ENCODE measurements at regions not wholly inside any gene's neighbourhood (a gene's known extent, or its start where the extent isn't known, plus 50 kb on each side); places are given as distances from the start of the nearest gene placed in this dataset.

DNA sequence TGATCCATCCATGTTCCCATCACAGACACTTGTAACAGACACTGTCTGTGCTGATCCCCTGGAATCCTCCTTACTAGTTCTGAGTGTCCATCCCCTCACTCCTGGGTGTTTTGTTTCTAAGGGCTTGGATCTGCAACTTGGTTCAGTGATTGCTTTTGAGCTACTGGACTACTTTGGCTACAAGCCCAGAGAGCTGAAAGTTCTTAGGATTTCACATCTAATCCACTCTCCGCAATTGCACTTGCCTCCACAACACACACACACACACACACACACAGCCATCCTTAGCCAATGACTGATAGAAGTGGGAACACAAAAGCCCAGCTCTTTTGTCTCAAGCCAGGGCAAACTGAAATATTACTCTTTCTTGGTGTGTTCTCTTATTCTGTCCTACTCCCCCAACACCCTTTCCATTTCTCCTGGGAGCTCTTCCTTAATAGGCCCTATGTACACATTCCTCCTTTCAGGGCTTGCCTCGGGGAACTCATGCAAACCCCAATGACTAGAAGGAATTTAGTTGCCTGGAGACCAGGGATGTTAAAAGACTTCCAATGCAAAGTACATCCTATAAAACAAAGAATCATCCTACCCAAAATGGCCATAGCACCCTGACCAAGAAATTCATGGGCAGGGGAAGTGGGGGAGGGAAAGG lies 206.1 kb upstream of the UBE2E2 start:
- ATAC-seq (ENCODE audit: poor library complexity) (no peak), DNase-seq (no peak)
- intact Hi-C loops (cut with DNase I), result no loop called here

DNA sequence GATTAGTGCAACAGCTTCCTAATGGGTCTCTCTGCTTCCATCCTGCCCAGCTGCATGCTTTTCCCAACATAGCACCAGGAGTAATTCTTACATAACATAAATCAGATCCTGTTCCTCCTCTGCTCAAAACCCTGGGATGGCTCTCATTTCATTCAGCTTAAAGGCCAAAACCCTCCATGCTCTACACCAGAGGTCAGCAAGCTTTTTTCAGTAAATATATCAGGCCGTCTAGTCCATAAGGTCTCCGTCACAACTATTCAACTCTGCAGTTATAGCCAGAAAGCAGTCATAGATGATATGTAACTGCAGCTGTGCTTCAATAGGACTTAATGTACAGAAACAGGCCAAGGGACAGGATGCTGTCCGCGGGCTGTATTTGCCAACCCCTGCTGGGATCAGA lies 202.8 kb upstream of the UBE2E2 start:
- DNase-seq, result no peak
- ATAC-seq (ENCODE audit: poor library complexity), result no peak
- intact Hi-C loops (cut with DNase I), result no loop called here

DNA sequence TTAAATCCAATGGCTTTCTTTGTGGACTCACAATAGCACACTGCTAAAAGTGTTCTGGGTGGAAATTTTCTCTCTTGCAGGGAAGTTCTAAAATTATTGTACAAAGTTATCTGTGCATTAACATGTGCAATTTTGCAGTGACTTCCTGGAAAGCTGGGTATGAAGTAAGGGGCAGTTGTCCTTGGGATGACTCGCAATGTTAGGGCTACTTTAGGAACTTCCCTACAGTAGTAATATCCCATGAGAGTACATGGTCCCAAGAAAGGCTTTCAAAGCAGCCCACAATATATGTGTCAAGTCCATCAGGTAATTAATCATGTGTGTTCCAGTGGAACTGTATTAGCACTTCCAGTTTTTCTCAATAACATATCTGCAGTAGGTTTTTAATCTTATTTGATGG lies 201.0 kb upstream of the UBE2E2 start:
- intact Hi-C loops (cut with DNase I), result no loop called here

DNA sequence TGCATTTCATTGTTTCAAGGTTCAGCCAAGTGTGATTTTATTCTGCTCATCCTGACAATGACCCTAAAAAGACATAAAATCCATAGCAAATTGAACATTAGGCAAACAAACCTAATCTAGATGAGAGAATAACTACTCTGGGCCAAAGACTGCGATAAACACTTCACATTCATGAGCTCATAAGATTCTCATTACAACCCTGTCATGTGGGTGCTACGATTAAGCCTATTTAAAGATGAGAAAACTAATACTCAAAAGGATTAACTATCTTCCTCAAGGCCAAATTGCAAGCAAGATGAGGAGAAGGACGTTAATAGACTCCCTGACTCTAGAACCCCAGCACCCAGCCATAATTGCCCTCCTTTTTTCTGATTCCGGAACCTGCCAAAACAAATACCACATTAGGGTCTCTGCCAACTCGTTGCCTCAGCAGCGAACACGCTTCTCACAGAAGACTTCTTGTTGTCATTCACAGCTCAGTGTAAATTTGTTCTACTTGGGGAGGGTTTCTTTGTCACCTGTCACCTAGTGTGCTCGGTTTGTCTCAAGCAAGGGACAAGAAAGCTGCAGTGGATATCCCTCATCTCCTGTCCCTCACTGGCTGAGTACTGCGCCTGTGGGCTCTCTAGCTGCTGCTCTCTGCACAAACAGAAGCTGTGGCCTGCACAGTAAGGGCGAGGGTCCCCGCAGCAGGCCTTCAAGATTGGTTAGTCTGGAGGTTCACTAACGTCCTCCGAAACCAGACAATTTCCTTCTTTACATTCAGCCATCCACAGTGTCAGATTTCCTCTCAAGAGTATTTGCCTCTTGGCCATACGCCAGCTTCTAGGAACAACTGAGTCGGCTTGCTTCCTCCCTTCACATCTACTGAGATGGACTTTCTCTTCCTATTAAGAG lies 200.0 kb upstream of the UBE2E2 start:
- intact Hi-C loops (cut with DNase I), result no loop called here
- DNase-seq, result no peak
- ATAC-seq (ENCODE audit: poor library complexity), result peak; percentile 52

More for the DNA sequence above, 201.0 kb upstream of the UBE2E2 start:
- DNase-seq (no peak), ATAC-seq (ENCODE audit: poor library complexity) (no peak)

DNA sequence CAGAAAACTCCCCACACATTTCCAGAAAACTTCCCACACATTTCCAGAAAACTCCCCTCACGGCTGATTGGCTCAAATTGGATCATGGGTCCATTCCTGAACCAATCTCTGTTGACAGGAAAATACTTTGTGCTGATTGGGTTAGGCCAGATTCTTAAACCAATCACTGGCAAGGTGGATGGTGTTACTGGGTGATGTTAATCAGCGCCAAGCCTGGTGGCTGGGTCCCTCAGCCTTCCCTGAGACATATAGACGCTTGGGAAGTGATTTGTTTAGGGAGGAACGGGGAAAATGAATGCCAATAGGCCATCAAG lies 199.4 kb upstream of the UBE2E2 start:
- ATAC-seq (ENCODE audit: poor library complexity), result no peak

DNA sequence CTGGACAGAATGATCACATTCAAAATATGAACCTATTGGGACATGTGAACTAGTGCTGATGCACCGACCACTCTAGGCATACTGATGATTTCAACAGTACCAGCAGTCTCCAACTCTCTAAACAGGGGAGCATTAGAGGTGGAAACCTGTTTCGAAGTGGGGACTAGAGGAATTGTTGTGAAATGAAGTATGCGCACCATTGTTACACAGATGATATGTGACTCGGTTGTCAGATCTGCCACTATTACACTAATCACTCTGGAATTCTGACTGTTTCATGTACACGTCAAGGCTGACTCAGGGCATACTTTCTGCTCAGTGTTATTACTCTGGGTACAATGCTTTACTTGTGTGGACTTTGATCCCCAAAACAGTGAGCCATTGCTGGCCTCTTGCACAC lies 198.2 kb upstream of the UBE2E2 start:
- intact Hi-C loops (cut with DNase I), result no loop called here
- ATAC-seq (ENCODE audit: poor library complexity), result no peak

More for the DNA sequence above, 199.4 kb upstream of the UBE2E2 start:
- no peak for DNase-seq
- intact Hi-C loops (cut with DNase I), result no loop called here

DNA sequence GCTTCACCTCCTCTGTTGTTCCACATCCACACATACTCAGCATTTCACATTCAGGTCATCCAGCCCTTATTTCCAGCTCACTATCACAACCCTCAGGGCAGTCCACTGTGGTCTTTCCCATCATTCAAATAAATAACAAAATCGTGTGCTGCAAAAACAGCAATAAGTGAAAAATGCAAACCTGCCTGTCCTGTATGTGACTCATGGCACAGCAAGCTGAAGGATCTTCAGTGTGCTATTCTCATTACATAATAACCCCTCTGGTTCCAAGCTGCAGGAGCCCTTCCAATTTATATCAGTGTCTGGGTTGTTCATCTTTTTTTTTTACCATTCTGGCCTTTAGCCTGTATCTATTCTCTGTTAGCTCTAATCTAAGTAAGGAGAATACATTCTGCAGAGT lies 185.3 kb upstream of the UBE2E2 start:
- intact Hi-C loops (cut with DNase I), result no loop called here
- ATAC-seq (ENCODE audit: poor library complexity) (peak; percentile 45), DNase-seq (no peak)

More for the DNA sequence above, 198.2 kb upstream of the UBE2E2 start:
- DNase-seq, result no peak

DNA sequence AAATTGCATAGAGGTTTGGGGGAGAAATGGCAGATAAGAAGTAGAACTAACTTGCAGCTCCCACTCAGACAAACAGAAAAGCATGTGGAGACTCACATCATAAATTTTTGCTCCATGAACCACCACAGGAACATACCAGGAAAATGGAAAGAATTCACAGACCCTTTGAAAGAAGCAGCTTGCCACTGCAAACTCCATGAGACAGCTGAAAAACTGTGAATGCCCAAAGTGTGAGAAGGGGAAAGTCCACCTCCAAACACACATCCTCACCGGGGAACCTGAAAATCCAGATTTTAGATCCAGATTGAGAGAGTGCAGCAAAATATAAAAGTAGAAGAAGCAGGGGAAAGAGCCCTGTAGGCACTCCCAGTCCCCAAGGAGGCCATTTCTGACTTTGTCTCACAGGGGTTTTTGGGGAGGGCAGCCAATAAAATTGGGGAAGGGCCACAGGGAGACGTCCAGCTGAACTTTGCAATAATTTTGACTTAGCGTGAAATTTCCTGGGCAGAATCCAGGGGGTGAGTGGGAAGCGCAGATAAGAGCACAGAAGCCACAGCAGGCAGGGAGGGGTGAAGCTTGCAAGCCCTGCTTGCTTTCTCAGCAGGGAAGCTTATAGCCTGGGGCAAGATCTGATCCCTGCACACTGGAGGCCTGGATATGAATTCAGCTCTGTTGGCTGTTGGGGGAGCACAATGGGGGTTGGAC lies 183.4 kb upstream of the UBE2E2 start:
- DNase-seq (no peak), ATAC-seq (ENCODE audit: poor library complexity) (no peak)
- intact Hi-C loops (cut with DNase I), result no loop called here

DNA sequence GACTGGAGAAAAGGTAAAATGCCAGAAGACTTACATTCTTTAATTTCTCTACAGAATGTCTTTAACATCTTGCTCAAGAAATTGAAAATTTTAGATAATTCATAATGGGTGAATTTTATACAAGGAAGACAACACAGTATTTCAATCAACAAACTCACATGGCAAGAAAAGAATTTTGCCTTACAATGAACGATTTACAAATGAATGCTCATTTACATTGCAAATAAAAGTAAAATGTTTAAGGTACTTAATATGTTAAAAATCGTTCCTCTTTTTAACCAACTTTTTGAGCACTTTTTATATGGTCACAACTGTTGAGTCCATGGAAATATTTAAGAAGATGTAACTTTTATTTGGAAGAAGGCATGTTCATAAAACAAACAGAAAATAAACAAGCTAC lies 174.8 kb upstream of the UBE2E2 start:
- no peak for ATAC-seq (ENCODE audit: poor library complexity)
- intact Hi-C loops (cut with DNase I), result no loop called here

DNA sequence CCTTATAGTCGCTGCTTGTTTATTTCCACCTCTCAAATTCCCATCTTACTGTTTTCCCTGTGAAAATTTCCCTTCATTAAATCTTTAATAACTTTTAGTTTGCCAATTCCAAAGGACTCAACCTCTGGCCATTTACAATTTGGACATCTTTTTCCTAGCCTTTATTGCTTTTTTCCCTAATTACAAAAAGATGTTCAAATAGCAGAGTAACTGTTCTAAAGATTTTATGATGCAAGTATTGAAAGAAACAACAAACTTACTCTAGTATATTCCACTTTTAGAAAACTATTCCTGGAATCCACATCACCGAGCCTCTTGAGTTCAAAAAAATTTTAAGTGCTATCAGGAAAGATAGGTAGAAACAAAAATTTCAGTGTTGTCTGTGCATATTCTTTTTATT lies 174.1 kb upstream of the UBE2E2 start:
- DNase-seq, result no peak
- no peak for ATAC-seq (ENCODE audit: poor library complexity)
- intact Hi-C loops (cut with DNase I), result no loop called here

More for the DNA sequence above, 174.8 kb upstream of the UBE2E2 start:
- DNase-seq, result no peak

DNA sequence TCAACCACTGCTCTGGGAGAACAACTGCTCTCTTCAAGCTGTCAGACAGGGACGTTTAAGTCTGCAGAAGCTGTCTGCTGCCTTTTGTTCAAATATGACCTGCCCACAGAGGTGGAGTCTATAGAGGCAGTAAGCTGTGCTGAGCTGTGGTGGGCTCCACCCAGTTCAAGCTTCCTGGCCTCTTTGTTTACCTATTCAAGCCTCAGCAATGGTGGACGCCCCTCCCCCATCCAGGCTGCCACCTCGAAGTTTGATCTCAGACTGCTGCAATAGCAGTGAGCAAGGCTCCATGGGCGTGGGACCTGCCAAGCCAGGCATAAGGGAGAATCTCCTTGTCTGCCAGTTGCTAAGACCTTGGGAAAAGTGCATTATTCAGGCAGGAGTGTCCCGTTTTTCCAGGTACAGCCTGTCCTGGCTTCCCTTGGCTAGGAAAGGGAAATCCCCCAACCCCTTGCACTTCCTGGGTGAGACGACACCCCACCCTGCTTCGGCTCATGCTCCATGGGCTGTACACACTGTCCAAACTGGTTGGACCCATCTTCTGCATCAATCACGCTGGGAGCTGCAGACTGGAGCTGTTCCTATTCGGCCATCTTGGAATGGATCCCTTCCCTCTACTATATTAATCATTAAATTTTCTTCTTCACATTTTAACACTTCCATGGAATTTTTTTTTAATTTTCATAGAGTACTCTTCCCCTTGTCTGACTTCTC lies 167.0 kb upstream of the UBE2E2 start:
- DNase-seq, result no peak

DNA sequence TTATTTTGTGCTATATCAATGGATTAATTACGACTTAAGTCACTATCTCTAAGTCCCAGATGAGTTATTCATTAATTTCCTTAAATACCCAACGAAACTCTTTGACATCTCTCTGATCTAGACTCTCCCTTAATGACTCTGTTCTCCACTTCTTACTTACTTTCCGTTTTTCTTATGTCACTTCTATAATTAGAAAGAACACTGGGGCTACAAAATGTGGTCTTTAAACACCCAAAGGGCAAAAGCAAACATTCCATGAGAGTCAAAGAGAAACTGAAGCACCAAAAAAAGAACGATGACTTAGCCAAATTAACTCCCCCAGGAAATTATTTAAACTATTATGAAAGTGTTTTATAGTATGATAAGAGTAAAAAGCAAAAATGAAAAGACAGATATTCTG lies 166.4 kb upstream of the UBE2E2 start:
- intact Hi-C loops (cut with DNase I), result no loop called here
- no peak for ATAC-seq (ENCODE audit: poor library complexity)
- DNase-seq, result no peak

More for the DNA sequence above, 167.0 kb upstream of the UBE2E2 start:
- no peak for ATAC-seq (ENCODE audit: poor library complexity)
- intact Hi-C loops (cut with DNase I), result no loop called here

DNA sequence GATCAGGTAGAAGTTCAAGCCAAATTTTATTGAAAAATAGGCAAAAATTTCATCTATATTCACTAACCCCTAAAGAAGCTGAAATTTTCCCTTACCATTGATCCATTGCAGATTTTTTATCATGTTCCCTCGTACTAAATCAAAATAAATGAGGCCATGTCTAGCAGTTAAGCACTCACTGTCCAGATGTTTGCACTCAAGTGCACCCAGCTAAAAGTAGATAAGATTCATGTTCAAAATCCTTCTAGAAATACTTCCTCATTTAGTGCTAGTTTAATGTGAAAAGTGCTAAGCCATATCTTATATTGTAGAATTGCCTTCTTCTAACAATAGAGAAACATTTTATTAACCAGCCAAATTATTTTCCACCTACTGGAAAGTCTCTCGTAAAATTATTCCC lies 164.7 kb upstream of the UBE2E2 start:
- intact Hi-C loops (cut with DNase I), result no loop called here
- ATAC-seq (ENCODE audit: poor library complexity) (no peak), DNase-seq (no peak)

DNA sequence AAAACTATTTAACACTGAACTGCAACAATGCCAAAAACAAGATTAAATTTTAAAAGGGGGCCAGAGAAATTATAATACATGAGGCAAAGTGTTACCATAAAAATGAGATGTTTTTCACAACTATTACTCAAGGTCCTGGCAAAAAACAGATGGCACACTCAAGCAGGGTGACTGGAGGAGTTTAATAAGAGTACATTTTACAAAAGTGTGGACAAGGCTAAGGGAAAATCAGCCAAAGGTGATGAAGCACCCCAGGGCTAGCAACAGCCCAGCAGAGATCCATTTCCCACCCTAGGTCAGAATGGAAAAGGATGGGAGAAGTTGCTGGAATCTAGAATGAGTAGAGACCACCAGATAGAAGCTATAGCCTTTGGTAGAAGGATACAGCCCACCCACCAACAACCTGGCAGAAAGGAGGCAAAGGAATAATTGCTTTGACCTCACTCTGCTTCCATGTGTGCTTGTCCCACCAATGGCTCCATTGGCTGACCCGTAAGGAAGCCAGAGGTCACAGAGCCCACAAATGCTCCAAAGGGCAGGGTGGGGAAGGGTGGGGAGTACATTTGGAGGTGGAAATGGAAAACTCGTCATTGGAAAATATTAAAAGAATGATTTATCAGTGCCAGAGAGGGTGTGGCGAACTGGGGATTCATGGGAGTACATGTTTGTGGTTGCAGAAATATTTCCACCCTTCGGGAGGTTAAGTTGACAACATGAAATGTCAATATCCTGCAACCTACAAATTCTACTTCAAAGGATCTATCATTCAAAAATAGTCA lies 161.0 kb upstream of the UBE2E2 start:
- intact Hi-C loops (cut with DNase I), result no loop called here
- ATAC-seq (ENCODE audit: poor library complexity) (peak; percentile 66), DNase-seq (no peak)

DNA sequence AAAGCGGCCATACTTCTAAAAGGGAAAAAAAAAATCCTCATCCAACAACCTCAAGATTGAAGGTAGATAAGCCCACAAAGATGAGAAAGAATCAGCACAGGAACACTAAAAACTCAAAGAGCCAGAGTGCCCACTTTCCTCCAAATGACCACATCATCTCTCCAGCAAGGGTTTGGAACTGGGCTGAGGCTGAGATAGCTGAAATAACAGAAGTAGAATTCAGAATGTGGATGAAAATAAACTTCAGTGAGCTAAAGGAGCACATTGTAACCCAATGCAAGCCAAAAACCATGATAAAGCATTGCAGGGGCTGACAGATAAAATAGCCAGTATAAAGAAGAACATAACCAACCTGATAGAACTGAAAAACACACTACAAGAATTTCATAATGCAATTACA lies 158.7 kb upstream of the UBE2E2 start:
- DNase-seq (no peak), ATAC-seq (ENCODE audit: poor library complexity) (no peak)
- intact Hi-C loops (cut with DNase I), result no loop called here

DNA sequence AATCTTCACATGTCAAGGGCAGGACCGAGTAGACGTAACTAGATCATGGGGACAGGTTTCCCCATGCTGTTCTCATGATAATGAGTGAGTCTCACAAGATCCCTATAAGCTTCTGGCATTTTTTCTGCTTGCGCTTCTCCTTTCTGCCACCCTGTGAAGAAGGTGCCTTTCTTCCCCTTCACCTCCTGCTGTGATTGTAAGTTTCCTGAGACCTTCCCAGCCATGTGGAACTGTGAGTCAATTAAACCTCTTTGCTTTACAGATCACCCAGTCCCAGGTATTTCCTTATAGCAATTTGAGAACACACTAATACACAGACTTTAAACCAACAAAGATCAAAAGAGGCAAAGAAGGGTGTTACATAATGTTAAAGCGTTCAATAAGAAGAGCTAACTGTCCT lies 156.6 kb upstream of the UBE2E2 start:
- DNase-seq (no peak), ATAC-seq (ENCODE audit: poor library complexity) (no peak)
- intact Hi-C loops (cut with DNase I), result no loop called here

DNA sequence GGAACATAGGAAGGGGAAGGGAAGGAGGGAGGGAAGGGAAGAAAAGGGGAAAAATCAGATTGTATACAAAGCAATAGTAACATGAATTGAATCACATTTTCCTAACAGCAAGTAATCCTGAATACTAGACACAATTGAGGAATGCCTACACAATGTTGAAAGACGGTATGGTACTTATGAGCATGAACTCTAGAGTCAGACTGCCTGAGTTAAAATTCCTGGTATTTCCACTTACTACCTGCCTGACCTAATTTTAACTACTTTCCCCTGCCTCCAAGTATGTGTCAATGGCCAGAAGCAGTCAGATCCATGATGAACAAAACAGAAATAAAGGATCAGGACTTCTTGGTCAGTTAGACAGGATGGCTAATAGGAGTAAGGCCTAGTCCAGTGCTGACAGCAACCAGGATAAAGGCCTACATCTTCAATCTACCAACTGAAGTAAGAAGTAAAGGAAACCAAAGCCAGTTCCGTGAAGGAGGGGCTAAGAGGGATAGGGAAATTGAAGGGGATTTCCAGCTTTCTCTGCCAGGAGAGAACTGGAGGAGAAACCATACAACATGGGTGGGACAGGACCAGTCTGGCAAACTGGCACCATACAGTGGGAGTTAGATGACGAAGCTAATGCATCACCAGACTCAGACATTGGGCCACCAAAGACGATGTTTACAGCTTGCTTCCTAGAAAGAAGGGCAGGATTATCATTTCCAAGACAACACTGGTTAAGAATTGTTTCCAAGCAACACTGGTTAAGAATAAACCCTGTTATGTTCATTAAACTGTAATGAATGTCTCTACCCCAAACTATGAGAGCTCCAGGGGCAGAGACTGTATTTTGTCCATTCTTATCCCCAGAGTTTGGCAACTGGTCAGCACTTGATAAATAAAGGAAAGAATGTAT lies 151.6 kb upstream of the UBE2E2 start:
- intact Hi-C loops (cut with DNase I), result no loop called here
- no peak for DNase-seq
- no peak for ATAC-seq (ENCODE audit: poor library complexity)

DNA sequence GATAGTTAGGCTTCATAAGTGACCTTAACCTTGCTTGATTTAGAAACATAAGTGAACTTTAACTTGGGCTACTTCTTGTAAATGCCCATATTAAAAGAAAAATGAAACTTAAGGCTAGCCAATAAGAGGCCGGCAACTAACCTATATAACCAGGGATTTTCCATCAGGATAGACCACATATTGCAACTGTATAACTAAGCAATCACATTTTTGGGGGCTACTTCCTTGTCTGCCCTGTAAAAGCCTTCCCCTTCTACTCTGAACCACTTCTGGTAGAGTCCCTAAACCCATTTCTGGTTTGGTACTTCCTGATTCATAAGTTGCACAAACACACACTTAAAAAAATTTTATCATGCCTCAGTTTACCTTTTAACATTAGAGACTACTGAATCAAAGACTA lies 150.9 kb upstream of the UBE2E2 start:
- DNase-seq (no peak), ATAC-seq (ENCODE audit: poor library complexity) (no peak)
- intact Hi-C loops (cut with DNase I), result no loop called here
